SJCRH30 (cell line): ENCODE measurements at regions not wholly inside any gene's neighbourhood (a gene's known extent, or its start where the extent isn't known, plus 50 kb on each side); places are given as distances from the start of the nearest gene placed in this dataset.
"Not testable (repeated sequence)": the region's sequence is repeated elsewhere in the genome, so short reads cannot be mapped to it uniquely, and the experiment has no call there.

Experiments used
- DNase-seq, 2 experiments: peaks; one replicate each; pipeline ENCODE4 v3.0.0-alpha.2; 2015 to 2020
- H3K27ac ChIP-seq: fragments of 250-450 bp; sonication (Bioruptor Pico); 2 replicates; pipeline ENCODE4 v1.5.1; 2020; ENCODE audit warnings: mild to moderate bottlenecking, moderate library complexity
- H3K27me3 ChIP-seq: fragments of 250-450 bp; sonication (Bioruptor Pico); 2 replicates; pipeline ENCODE4 v1.5.1; 2020; ENCODE audit warnings: mild to moderate bottlenecking, moderate library complexity
- H3K36me3 ChIP-seq: fragments of 250-450 bp; sonication (Bioruptor Pico); 2 replicates; pipeline ENCODE4 v1.5.1; 2020; ENCODE audit warnings: mild to moderate bottlenecking, moderate library complexity
- H3K4me1 ChIP-seq: fragments of 250-450 bp; sonication (Bioruptor Pico); 2 replicates; pipeline ENCODE4 v1.5.1; 2020; ENCODE audit warnings: mild to moderate bottlenecking, moderate library complexity
- H3K4me3 ChIP-seq: fragments of 250-450 bp; sonication (Bioruptor Pico); 2 replicates; pipeline ENCODE4 v1.5.1; 2020; ENCODE audit warnings: mild to moderate bottlenecking, moderate library complexity
- H3K9me3 ChIP-seq: fragments of 250-450 bp; sonication (Bioruptor Pico); replicated peaks from 2 replicates; pipeline ENCODE4 v1.5.1; 2020; ENCODE audit warnings: mild to moderate bottlenecking, moderate library complexity

- DNase-seq, H3K4me3 ChIP-seq, H3K27me3 ChIP-seq, H3K27ac ChIP-seq, H3K4me1 ChIP-seq, H3K9me3 ChIP-seq, H3K36me3 ChIP-seq: not testable (repeated sequence)
These were observed 171.9 kb upstream of the DCC start for GRCh38 chr18:52168131-52168530.

GRCh38 chr18:52174220-52174619, 165.8 kb upstream of the DCC start:
- H3K9me3 ChIP-seq, result no peaks in the 10 kb centered on the region
- no peak overlapping the region for H3K4me3 ChIP-seq
- H3K4me1 ChIP-seq, result no peaks in the 10 kb centered on the region
- DNase-seq, result no peak
- no peaks in the 10 kb centered on the region for H3K27me3 ChIP-seq
- no peaks in the 10 kb centered on the region for H3K36me3 ChIP-seq
- no peak overlapping the region for H3K27ac ChIP-seq

GRCh38 chr18:52175406-52175805, 164.6 kb upstream of the DCC start:
- no peaks in the 10 kb centered on the region for H3K9me3 ChIP-seq
- no peak overlapping the region for H3K4me3 ChIP-seq
- no peak for DNase-seq
- no peaks in the 10 kb centered on the region for H3K36me3 ChIP-seq
- H3K27me3 ChIP-seq, result no peaks in the 10 kb centered on the region
- no peaks in the 10 kb centered on the region for H3K4me1 ChIP-seq
- H3K27ac ChIP-seq, result no peak overlapping the region

- H3K27ac ChIP-seq, result no peak overlapping the region
- H3K4me1 ChIP-seq, result no peaks in the 10 kb centered on the region
- no peak overlapping the region for H3K4me3 ChIP-seq
- H3K36me3 ChIP-seq, result no peaks in the 10 kb centered on the region
- no peaks in the 10 kb centered on the region for H3K27me3 ChIP-seq
- DNase-seq, result no peak
- no peaks in the 10 kb centered on the region for H3K9me3 ChIP-seq
These were observed 156.9 kb upstream of the DCC start for GRCh38 chr18:52183107-52183506.

GRCh38 chr18:52190195-52190594, 149.8 kb upstream of the DCC start:
- Histone ChIP-seq H3K4me3 (no peak overlapping the region), H3K36me3 (no peaks in the 10 kb centered on the region), H3K4me1 (no peaks in the 10 kb centered on the region), H3K27me3 (no peaks in the 10 kb centered on the region), H3K27ac (no peak overlapping the region), H3K9me3 (no peaks in the 10 kb centered on the region)
- DNase-seq, result peak in 1 of 2 experiments; percentile 21

- no peaks in the 10 kb centered on the region for H3K9me3 ChIP-seq
- no peaks in the 10 kb centered on the region for H3K27me3 ChIP-seq
- DNase-seq, result peak in 1 of 2 experiments; percentile 20
- no peaks in the 10 kb centered on the region for H3K4me1 ChIP-seq
- no peaks in the 10 kb centered on the region for H3K36me3 ChIP-seq
- no peak overlapping the region for H3K27ac ChIP-seq
- no peak overlapping the region for H3K4me3 ChIP-seq
These were observed 149.4 kb upstream of the DCC start for GRCh38 chr18:52190631-52191030.

GRCh38 chr18:52200406-52200805, 139.6 kb upstream of the DCC start:
- Histone ChIP-seq H3K4me1 (no peaks in the 10 kb centered on the region), H3K9me3 (no peaks in the 10 kb centered on the region), H3K27me3 (no peaks in the 10 kb centered on the region), H3K36me3 (no peaks in the 10 kb centered on the region), H3K4me3 (no peak overlapping the region), H3K27ac (no peak overlapping the region)
- no peak for DNase-seq

GRCh38 chr18:52200921-52201663, 138.9 kb upstream of the DCC start:
- Histone ChIP-seq H3K27ac (no peak overlapping the region), H3K4me3 (no peak overlapping the region), H3K36me3 (no peaks in the 10 kb centered on the region), H3K9me3 (no peaks in the 10 kb centered on the region), H3K27me3 (no peaks in the 10 kb centered on the region), H3K4me1 (no peaks in the 10 kb centered on the region)
- DNase-seq, result no peak

- no peak for DNase-seq
- Histone ChIP-seq H3K4me3 (no peak overlapping the region), H3K27ac (no peak overlapping the region), H3K27me3 (no peaks in the 10 kb centered on the region), H3K36me3 (no peaks in the 10 kb centered on the region), H3K4me1 (no peaks in the 10 kb centered on the region), H3K9me3 (no peaks in the 10 kb centered on the region)
These were observed 131.4 kb upstream of the DCC start for GRCh38 chr18:52208646-52209045.

GRCh38 chr18:52216109-52216508, 123.9 kb upstream of the DCC start:
- no peak for DNase-seq
- H3K4me3 ChIP-seq, result no peak overlapping the region
- H3K4me1 ChIP-seq, result no peaks in the 10 kb centered on the region
- no peaks in the 10 kb centered on the region for H3K9me3 ChIP-seq
- no peaks in the 10 kb centered on the region for H3K36me3 ChIP-seq
- H3K27me3 ChIP-seq, result no peaks in the 10 kb centered on the region
- H3K27ac ChIP-seq, result no peak overlapping the region

GRCh38 chr18:52216666-52217065, 123.3 kb upstream of the DCC start:
- Histone ChIP-seq H3K27me3 (no peaks in the 10 kb centered on the region), H3K9me3 (no peaks in the 10 kb centered on the region), H3K27ac (no peak overlapping the region), H3K4me1 (no peaks in the 10 kb centered on the region), H3K4me3 (no peak overlapping the region), H3K36me3 (no peaks in the 10 kb centered on the region)
- no peak for DNase-seq

GRCh38 chr18:52219102-52219501, 120.9 kb upstream of the DCC start:
- no peak overlapping the region for H3K27ac ChIP-seq
- no peak for DNase-seq
- no peaks in the 10 kb centered on the region for H3K36me3 ChIP-seq
- H3K4me1 ChIP-seq, result no peaks in the 10 kb centered on the region
- H3K4me3 ChIP-seq, result no peak overlapping the region
- H3K9me3 ChIP-seq, result no peaks in the 10 kb centered on the region
- no peaks in the 10 kb centered on the region for H3K27me3 ChIP-seq

- no peaks in the 10 kb centered on the region for H3K9me3 ChIP-seq
- H3K4me3 ChIP-seq, result no peak overlapping the region
- H3K27me3 ChIP-seq, result no peaks in the 10 kb centered on the region
- H3K27ac ChIP-seq, result no peak overlapping the region
- H3K36me3 ChIP-seq, result no peaks in the 10 kb centered on the region
- DNase-seq, result no peak
- no peaks in the 10 kb centered on the region for H3K4me1 ChIP-seq
These were observed 119.9 kb upstream of the DCC start for GRCh38 chr18:52220062-52220591.

- Histone ChIP-seq H3K36me3 (no peaks in the 10 kb centered on the region), H3K4me1 (no peaks in the 10 kb centered on the region), H3K4me3 (no peak overlapping the region), H3K27me3 (no peaks in the 10 kb centered on the region), H3K9me3 (no peaks in the 10 kb centered on the region), H3K27ac (no peak overlapping the region)
- DNase-seq, result peak in 1 of 2 experiments; percentile 5
These were observed 117.8 kb upstream of the DCC start for GRCh38 chr18:52222211-52222610.

GRCh38 chr18:52227536-52227935, 112.5 kb upstream of the DCC start:
- Histone ChIP-seq H3K9me3 (no peaks in the 10 kb centered on the region), H3K36me3 (no peaks in the 10 kb centered on the region), H3K27me3 (no peaks in the 10 kb centered on the region), H3K27ac (no peak overlapping the region), H3K4me3 (no peak overlapping the region), H3K4me1 (no peaks in the 10 kb centered on the region)
- DNase-seq, result no peak

GRCh38 chr18:52228166-52228565, 111.8 kb upstream of the DCC start:
- H3K9me3 ChIP-seq, result no peaks in the 10 kb centered on the region
- DNase-seq, result no peak
- no peak overlapping the region for H3K4me3 ChIP-seq
- no peak overlapping the region for H3K27ac ChIP-seq
- no peaks in the 10 kb centered on the region for H3K36me3 ChIP-seq
- H3K4me1 ChIP-seq, result no peaks in the 10 kb centered on the region
- H3K27me3 ChIP-seq, result no peaks in the 10 kb centered on the region
